ENCODE measurements at regions not wholly inside any gene's neighbourhood (a gene's known extent, or its start where the extent isn't known, plus 50 kb on each side); places are given as distances from the start of the nearest gene placed in this dataset.

DNA sequence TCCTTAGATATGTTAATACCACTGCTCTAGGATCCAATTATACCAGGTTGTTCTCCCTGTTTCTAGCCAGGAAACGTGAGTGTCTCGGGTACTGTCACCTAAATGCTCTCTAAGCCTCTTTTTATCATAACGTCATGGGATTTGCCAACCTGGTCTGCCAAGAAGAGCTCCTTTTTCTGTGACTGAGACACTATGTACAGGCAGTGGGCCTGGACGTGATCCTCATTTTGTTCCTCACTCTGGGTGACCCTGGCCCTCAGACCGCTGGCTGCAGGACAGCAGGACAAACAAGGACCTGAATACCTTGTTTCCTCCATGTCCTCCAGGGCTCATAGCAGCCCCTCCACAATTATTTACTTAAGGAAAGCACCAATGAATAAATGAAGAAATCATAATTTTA lies 69.1 kb downstream of the CD164 start:
- TF ChIP-seq CBFB (CRISPR knock-in tag; IDR thresholded peaks at IDR 0.05) (no peak), SMARCA4 (IDR thresholded peaks at IDR 0.05) (no peak), BCL6 (CRISPR knock-in tag; IDR thresholded peaks at IDR 0.05) (no peak), ILK (tag; IDR thresholded peaks at IDR 0.05; ENCODE audit: borderline replicate concordance, low read depth) (no peak), ZNF324 (CRISPR knock-in tag; IDR thresholded peaks at IDR 0.05) (no peak)
- TF ChIP-seq, protein P1, sequence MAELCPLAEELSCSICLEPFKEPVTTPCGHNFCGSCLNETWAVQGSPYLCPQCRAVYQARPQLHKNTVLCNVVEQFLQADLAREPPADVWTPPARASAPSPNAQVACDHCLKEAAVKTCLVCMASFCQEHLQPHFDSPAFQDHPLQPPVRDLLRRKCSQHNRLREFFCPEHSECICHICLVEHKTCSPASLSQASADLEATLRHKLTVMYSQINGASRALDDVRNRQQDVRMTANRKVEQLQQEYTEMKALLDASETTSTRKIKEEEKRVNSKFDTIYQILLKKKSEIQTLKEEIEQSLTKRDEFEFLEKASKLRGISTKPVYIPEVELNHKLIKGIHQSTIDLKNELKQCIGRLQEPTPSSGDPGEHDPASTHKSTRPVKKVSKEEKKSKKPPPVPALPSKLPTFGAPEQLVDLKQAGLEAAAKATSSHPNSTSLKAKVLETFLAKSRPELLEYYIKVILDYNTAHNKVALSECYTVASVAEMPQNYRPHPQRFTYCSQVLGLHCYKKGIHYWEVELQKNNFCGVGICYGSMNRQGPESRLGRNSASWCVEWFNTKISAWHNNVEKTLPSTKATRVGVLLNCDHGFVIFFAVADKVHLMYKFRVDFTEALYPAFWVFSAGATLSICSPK (IDR thresholded peaks at IDR 0.05; ENCODE audit: borderline replicate concordance) = no peak
- TF ChIP-seq, protein P2, sequence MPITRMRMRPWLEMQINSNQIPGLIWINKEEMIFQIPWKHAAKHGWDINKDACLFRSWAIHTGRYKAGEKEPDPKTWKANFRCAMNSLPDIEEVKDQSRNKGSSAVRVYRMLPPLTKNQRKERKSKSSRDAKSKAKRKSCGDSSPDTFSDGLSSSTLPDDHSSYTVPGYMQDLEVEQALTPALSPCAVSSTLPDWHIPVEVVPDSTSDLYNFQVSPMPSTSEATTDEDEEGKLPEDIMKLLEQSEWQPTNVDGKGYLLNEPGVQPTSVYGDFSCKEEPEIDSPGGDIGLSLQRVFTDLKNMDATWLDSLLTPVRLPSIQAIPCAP (CRISPR knock-in tag; IDR thresholded peaks at IDR 0.05; ENCODE audit: borderline replicate concordance) = no peak

Data from K562 (cell line).